Breast epithelium (tissue), 4 donors: ENCODE measurements at regions not wholly inside any gene's neighbourhood (a gene's known extent, or its start where the extent isn't known, plus 50 kb on each side); places are given as distances from the start of the nearest gene placed in this dataset.

Experiments used
- DNase-seq, 2 donors: peaks; one replicate each; pipeline ENCODE4 v3.0.0-alpha.2; 2019; ENCODE audit warnings: low spot score in 2 of 2
- H3K27ac ChIP-seq, 2 donors: fragments of 200-600 bp; sonication (generic) in 1 of 2; one replicate each; pipeline ENCODE4 v1.5.1; 2016 to 2019; ENCODE audit warnings: mild to moderate bottlenecking in 1 of 2
- H3K27me3 ChIP-seq, 2 donors: fragments of 200-600 bp; sonication (generic) in 1 of 2; one replicate each; pipeline versions ENCODE4 v1.5.1 to v1.6.0; 2017 to 2019; ENCODE audit warnings: control low read depth in 1 of 2, mild to moderate bottlenecking in 1 of 2
- H3K36me3 ChIP-seq: fragments of 200-600 bp; one replicate; pipeline ENCODE4 v1.5.1; 2019
- H3K4me1 ChIP-seq, 2 donors: fragments of 200-600 bp; sonication (generic); one replicate each; pipeline ENCODE4 v1.5.1; 2016 to 2019; ENCODE audit warnings: control low read depth in 1 of 2
- H3K4me3 ChIP-seq, 3 donors: fragments of 200-600 bp; sonication (generic); 1 replicate in 2 of 3; 2 replicates in 1 of 3; pipeline ENCODE4 v1.5.1; 2016 to 2019; ENCODE audit warnings: mild to moderate bottlenecking in 3 of 3, moderate library complexity in 2 of 3
- H3K9me3 ChIP-seq, 2 donors: fragments of 200-600 bp; sonication (generic) in 1 of 2; one replicate each; pipeline ENCODE4 v1.5.1; 2016 to 2019; ENCODE audit warnings: control low read depth in 1 of 2
- POLR2A ChIP-seq: fragments of 450-650 bp; IDR thresholded peaks from one replicate; pipeline ENCODE4 v1.6.1; 2016; ENCODE audit warnings: antibody characterized with exemption, mild to moderate bottlenecking, moderate library complexity
- POLR2AphosphoS5 ChIP-seq, 3 donors: sonication (generic); formaldehyde crosslinking; IDR thresholded peaks; one replicate each; pipeline ENCODE4 v1.6.1; 2017; ENCODE audit warnings: antibody characterized with exemption in 3 of 3
- intact Hi-C: fragments of 100-400 bp; cut with DNase I; formaldehyde crosslinking; loops from one replicate; pipeline ENCODE4 v1.15.1; 2023; ENCODE audit warnings: low total_unique reads
- TF ChIP-seq, protein P1 (sequence below), 3 donors: fragments of 450-650 bp; IDR thresholded peaks; one replicate each; pipeline ENCODE4 v1.5.1; 2016 to 2017; ENCODE audit warnings: antibody characterized with exemption in 3 of 3, mild to moderate bottlenecking in 3 of 3, moderate library complexity in 3 of 3

DNA sequence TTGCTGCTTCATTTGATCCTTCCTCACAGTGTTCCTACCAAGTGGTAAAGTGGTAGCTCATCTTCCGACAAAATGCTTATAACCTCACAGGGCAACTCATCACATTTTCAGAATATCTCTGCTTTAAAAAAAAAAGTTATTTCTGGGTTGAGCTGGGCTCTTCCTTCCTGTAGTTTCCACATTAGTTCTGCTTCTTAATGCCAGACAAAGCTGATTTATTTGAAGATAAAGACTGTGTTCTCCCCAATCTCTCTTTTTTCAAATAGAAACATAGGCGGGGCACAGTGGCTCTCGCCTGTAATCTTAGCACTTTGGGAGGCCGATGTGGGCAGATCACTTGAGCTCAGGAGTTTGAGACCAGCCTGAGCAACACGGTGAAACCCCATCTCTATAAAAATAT lies 273.1 kb downstream of the ACTL7B start:
- H3K4me3 ChIP-seq: no peak overlapping the region
- H3K27me3 ChIP-seq: no peaks in the 10 kb centered on the region
- H3K27ac ChIP-seq: no peak overlapping the region
- no peak for DNase-seq
- intact Hi-C loops: no loop called here
- no peaks in the 10 kb centered on the region for H3K9me3 ChIP-seq
- TF ChIP-seq POLR2AphosphoS5 (IDR thresholded peaks at IDR 0.05) (no peak), POLR2A (no peak)
- TF ChIP-seq, protein P1, sequence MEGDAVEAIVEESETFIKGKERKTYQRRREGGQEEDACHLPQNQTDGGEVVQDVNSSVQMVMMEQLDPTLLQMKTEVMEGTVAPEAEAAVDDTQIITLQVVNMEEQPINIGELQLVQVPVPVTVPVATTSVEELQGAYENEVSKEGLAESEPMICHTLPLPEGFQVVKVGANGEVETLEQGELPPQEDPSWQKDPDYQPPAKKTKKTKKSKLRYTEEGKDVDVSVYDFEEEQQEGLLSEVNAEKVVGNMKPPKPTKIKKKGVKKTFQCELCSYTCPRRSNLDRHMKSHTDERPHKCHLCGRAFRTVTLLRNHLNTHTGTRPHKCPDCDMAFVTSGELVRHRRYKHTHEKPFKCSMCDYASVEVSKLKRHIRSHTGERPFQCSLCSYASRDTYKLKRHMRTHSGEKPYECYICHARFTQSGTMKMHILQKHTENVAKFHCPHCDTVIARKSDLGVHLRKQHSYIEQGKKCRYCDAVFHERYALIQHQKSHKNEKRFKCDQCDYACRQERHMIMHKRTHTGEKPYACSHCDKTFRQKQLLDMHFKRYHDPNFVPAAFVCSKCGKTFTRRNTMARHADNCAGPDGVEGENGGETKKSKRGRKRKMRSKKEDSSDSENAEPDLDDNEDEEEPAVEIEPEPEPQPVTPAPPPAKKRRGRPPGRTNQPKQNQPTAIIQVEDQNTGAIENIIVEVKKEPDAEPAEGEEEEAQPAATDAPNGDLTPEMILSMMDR (IDR thresholded peaks at IDR 0.05): no peak
- H3K4me1 ChIP-seq: no peaks in the 10 kb centered on the region
- H3K36me3 ChIP-seq: no peaks in the 10 kb centered on the region

DNA sequence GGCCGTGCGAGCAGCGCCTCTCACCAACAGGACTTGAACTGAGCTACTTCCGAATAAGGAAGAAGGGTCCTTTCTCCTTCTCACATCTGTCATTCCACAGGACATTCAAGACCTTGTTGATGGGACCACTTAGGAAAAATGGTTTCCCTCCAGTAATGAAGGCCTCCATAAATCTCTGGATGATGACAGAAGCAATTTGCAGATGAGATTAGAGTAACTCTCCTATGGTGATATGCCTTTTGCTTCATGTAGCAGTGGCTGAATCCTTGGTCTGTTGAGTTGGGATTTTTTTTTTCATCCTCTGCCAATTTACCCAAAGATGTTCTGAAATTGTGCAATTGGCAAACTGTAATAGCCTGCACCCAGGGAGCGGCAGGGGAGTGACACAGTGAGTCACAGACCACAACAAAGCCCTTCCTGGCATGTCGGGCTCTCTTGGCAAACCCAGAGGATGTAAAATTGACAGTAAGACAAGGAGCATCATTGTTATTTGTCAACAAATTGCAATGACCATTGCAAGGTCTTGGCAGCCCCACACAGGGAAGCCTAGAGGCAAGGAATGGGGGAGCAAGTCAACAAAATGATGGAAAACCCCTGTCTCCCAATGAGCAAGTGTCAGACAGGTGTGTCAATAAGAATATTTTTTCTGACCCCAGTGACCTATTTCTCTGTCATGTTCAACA lies 275.9 kb downstream of the ACTL7B start:
- intact Hi-C loops: no loop called here
- Histone ChIP-seq H3K27ac (no peak overlapping the region), H3K9me3 (no peaks in the 10 kb centered on the region), H3K27me3 (no peaks in the 10 kb centered on the region), H3K4me3 (no peak overlapping the region), H3K4me1 (no peaks in the 10 kb centered on the region), H3K36me3 (no peaks in the 10 kb centered on the region)
- DNase-seq: peak in 1 of 2 donors; percentile 56
- TF ChIP-seq POLR2A: no peak
- peak in 2 of 3 donors; percentile 37 to 46 for TF ChIP-seq POLR2AphosphoS5 (IDR thresholded peaks at IDR 0.05)

- TF ChIP-seq, protein P1 (IDR thresholded peaks at IDR 0.05): no peak
- TF ChIP-seq POLR2AphosphoS5 (IDR thresholded peaks at IDR 0.05) (no peak), POLR2A (no peak)
- H3K9me3 ChIP-seq: no peaks in the 10 kb centered on the region
- intact Hi-C loops: no loop called here
- H3K27me3 ChIP-seq: no peaks in the 10 kb centered on the region
- H3K27ac ChIP-seq: no peak overlapping the region
- H3K36me3 ChIP-seq: no peaks in the 10 kb centered on the region
- DNase-seq: no peak
- H3K4me3 ChIP-seq: no peak overlapping the region
- H3K4me1 ChIP-seq: no peaks in the 10 kb centered on the region
Measured at GRCh38 chr9:108575276-108575675, 280.5 kb downstream of the ACTL7B start.

- intact Hi-C loops: loop anchor here (10.0 kb wide), 1 partner anchor 865 kb away; no protein-coding TSS in a partner anchor
Measured at GRCh38 chr9:108569624-108570023, 286.2 kb downstream of the ACTL7B start.

GRCh38 chr9:108568093-108568492 lies 287.7 kb downstream of the ACTL7B start:
- intact Hi-C loops: loop anchor here (10.0 kb wide), 1 partner anchor 863 kb away; no protein-coding TSS in a partner anchor
- TF ChIP-seq, protein P1 (IDR thresholded peaks at IDR 0.05): no peak
- TF ChIP-seq POLR2A (no peak), POLR2AphosphoS5 (IDR thresholded peaks at IDR 0.05) (no peak)
- Histone ChIP-seq H3K27ac (no peak overlapping the region), H3K4me1 (no peaks in the 10 kb centered on the region), H3K36me3 (no peaks in the 10 kb centered on the region), H3K9me3 (no peaks in the 10 kb centered on the region), H3K27me3 (no peaks in the 10 kb centered on the region), H3K4me3 (no peak overlapping the region)
- DNase-seq: no peak

More at GRCh38 chr9:108569624-108570023, 286.2 kb downstream of the ACTL7B start:
- DNase-seq: peak; percentile 21 to 62
- no peaks in the 10 kb centered on the region for H3K4me1 ChIP-seq
- H3K27me3 ChIP-seq: no peaks in the 10 kb centered on the region
- H3K9me3 ChIP-seq: no peaks in the 10 kb centered on the region
- H3K4me3 ChIP-seq: no peak overlapping the region
- no peak overlapping the region for H3K27ac ChIP-seq
- TF ChIP-seq POLR2AphosphoS5 (IDR thresholded peaks at IDR 0.05) (no peak), POLR2A (no peak)
- TF ChIP-seq, protein P1 (IDR thresholded peaks at IDR 0.05): no peak
- no peaks in the 10 kb centered on the region for H3K36me3 ChIP-seq
